Liver (tissue), 3 donors: ENCODE measurements at regions not wholly inside any gene's neighbourhood (a gene's known extent, or its start where the extent isn't known, plus 50 kb on each side); places are given as distances from the start of the nearest gene placed in this dataset.

ENCODE experiments used
- EGR1 ChIP-seq, 2 donors: IDR thresholded peaks; 2 replicates each; pipeline ENCODE4 v1.6.1; 2016 to 2018; ENCODE audit warnings: antibody characterized with exemption in 2 of 2, low read depth in 2 of 2
- FOXA1 ChIP-seq: IDR thresholded peaks from 2 replicates; pipeline ENCODE4 v1.6.1; 2016; ENCODE audit warnings: antibody characterized with exemption
- GABPA ChIP-seq, 2 donors: IDR thresholded peaks in 1 of 2; conservative IDR thresholded peaks in 1 of 2; 2 replicates each; pipeline ENCODE4 v1.6.1; 2016; ENCODE audit warnings: antibody characterized with exemption in 2 of 2, mild to moderate bottlenecking in 1 of 2, moderate library complexity in 1 of 2
- HNF4A ChIP-seq, 2 donors: conservative IDR thresholded peaks; 2 replicates each; pipeline ENCODE4 v1.6.1; 2016; ENCODE audit warnings: antibody characterized with exemption in 2 of 2, mild to moderate bottlenecking in 2 of 2
- RAD21 ChIP-seq, 2 donors: IDR thresholded peaks; 2 replicates each; pipeline ENCODE4 v1.6.1; 2016; ENCODE audit warnings: antibody characterized with exemption in 2 of 2, mild to moderate bottlenecking in 2 of 2
- TAF1 ChIP-seq: conservative IDR thresholded peaks from 2 replicates; pipeline ENCODE4 v1.6.1; 2016; ENCODE audit warnings: antibody characterized with exemption, mild to moderate bottlenecking
- YY1 ChIP-seq: IDR thresholded peaks from 2 replicates; pipeline ENCODE4 v1.6.1; 2016; ENCODE audit warnings: antibody characterized with exemption, mild to moderate bottlenecking
- TF ChIP-seq, protein P1 (sequence below): fragments of 150-350 bp; IDR thresholded peaks from 2 replicates; pipeline ENCODE4 v1.5.1; 2017; ENCODE audit warnings: improper control_type of control experiment, low read depth, low read length; ENCODE audit not compliant: missing input control
- TF ChIP-seq, protein P2 (sequence below): IDR thresholded peaks from 2 replicates; pipeline ENCODE4 v1.6.1; 2016; ENCODE audit warnings: antibody characterized with exemption, mild to moderate bottlenecking
- TF ChIP-seq, protein P3 (sequence below): IDR thresholded peaks from 2 replicates; pipeline ENCODE4 v1.6.1; 2016; ENCODE audit warnings: antibody characterized with exemption
- TF ChIP-seq, protein P4 (sequence below): IDR thresholded peaks from 2 replicates; pipeline ENCODE4 v1.6.1; 2016; ENCODE audit warnings: antibody characterized with exemption
- donor health status: healthy.
- donor health status: healthy.

DNA sequence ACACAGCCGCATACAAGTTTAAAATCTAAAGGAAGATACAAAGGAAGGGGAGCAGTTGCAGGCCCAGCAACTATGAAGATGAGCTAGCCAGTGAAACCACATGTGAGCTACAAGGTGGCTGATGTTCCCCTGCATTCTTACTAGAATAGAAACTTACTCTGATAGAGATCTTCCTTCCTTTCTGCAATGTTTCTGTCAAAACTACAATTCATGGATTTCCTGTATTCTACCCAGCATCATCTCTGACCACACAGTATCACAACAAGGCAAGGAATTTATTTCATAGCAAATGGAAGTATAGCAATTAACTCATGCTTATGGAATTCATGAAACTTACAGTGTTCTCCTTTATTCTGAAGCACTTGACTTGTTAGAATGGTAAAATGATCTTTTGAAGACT is 68.7 kb upstream of the AASS start:
- TF ChIP-seq, protein P1, sequence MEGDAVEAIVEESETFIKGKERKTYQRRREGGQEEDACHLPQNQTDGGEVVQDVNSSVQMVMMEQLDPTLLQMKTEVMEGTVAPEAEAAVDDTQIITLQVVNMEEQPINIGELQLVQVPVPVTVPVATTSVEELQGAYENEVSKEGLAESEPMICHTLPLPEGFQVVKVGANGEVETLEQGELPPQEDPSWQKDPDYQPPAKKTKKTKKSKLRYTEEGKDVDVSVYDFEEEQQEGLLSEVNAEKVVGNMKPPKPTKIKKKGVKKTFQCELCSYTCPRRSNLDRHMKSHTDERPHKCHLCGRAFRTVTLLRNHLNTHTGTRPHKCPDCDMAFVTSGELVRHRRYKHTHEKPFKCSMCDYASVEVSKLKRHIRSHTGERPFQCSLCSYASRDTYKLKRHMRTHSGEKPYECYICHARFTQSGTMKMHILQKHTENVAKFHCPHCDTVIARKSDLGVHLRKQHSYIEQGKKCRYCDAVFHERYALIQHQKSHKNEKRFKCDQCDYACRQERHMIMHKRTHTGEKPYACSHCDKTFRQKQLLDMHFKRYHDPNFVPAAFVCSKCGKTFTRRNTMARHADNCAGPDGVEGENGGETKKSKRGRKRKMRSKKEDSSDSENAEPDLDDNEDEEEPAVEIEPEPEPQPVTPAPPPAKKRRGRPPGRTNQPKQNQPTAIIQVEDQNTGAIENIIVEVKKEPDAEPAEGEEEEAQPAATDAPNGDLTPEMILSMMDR = no peak
- TF ChIP-seq, protein P2, sequence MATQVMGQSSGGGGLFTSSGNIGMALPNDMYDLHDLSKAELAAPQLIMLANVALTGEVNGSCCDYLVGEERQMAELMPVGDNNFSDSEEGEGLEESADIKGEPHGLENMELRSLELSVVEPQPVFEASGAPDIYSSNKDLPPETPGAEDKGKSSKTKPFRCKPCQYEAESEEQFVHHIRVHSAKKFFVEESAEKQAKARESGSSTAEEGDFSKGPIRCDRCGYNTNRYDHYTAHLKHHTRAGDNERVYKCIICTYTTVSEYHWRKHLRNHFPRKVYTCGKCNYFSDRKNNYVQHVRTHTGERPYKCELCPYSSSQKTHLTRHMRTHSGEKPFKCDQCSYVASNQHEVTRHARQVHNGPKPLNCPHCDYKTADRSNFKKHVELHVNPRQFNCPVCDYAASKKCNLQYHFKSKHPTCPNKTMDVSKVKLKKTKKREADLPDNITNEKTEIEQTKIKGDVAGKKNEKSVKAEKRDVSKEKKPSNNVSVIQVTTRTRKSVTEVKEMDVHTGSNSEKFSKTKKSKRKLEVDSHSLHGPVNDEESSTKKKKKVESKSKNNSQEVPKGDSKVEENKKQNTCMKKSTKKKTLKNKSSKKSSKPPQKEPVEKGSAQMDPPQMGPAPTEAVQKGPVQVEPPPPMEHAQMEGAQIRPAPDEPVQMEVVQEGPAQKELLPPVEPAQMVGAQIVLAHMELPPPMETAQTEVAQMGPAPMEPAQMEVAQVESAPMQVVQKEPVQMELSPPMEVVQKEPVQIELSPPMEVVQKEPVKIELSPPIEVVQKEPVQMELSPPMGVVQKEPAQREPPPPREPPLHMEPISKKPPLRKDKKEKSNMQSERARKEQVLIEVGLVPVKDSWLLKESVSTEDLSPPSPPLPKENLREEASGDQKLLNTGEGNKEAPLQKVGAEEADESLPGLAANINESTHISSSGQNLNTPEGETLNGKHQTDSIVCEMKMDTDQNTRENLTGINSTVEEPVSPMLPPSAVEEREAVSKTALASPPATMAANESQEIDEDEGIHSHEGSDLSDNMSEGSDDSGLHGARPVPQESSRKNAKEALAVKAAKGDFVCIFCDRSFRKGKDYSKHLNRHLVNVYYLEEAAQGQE = no peak
- TF ChIP-seq, protein P3, sequence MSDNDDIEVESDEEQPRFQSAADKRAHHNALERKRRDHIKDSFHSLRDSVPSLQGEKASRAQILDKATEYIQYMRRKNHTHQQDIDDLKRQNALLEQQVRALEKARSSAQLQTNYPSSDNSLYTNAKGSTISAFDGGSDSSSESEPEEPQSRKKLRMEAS = no peak
- TF ChIP-seq YY1 (no peak), GABPA (IDR thresholded peaks at IDR 0.05 in 1 of 2, conservative IDR thresholded peaks at IDR 0.05 in 1 of 2) (no peak), TAF1 (no peak), RAD21 (IDR thresholded peaks at IDR 0.05) (no peak), HNF4A (conservative IDR thresholded peaks at IDR 0.05) (no peak), EGR1 (IDR thresholded peaks at IDR 0.05; ENCODE audit: low read depth in 2 of 2) (no peak), FOXA1 (no peak)
- TF ChIP-seq, protein P4, sequence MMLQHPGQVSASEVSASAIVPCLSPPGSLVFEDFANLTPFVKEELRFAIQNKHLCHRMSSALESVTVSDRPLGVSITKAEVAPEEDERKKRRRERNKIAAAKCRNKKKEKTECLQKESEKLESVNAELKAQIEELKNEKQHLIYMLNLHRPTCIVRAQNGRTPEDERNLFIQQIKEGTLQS = no peak
